ENCODE measurements at regions not wholly inside any gene's neighbourhood (a gene's known extent, or its start where the extent isn't known, plus 50 kb on each side); places are given as distances from the start of the nearest gene placed in this dataset.

GRCh38 chr18:40079786-40080185 is 1875.2 kb upstream of the PIK3C3 start:
- TF ChIP-seq CTCF (IDR thresholded peaks at IDR 0.05 in 2 of 3, conservative IDR thresholded peaks at IDR 0.05 in 1 of 3; ENCODE audit: control insufficient read depth in 2 of 3, extremely low read depth in 1 of 3, insufficient read depth in 1 of 3, low read depth in 3 of 3, low read length in 3 of 3) (no peak), ZBTB33 (IDR thresholded peaks at IDR 0.05) (no peak), MAX (IDR thresholded peaks at IDR 0.05; ENCODE audit: low read depth, low read length) (no peak), NFYA (IDR thresholded peaks at IDR 0.05; ENCODE audit: borderline replicate concordance, low read depth, low read length) (no peak), RFX5 (IDR thresholded peaks at IDR 0.05; ENCODE audit: low read depth, low read length) (no peak), TCF12 (IDR thresholded peaks at IDR 0.05; ENCODE audit: low read depth, low read length) (no peak), EZH2 (IDR thresholded peaks at IDR 0.05; ENCODE audit: borderline replicate concordance, control insufficient read depth, low read depth, low read length) (no peak)

Data from GM12878 (cell line).